Testis (tissue), 2 donors: ENCODE measurements at regions not wholly inside any gene's neighbourhood (a gene's known extent, or its start where the extent isn't known, plus 50 kb on each side); places are given as distances from the start of the nearest gene placed in this dataset.

Source experiments
- POLR2A ChIP-seq: fragments of 450-650 bp; IDR thresholded peaks from one replicate; pipeline ENCODE4 v1.6.1; 2017; ENCODE audit warnings: antibody characterized with exemption, mild to moderate bottlenecking, moderate library complexity
- TF ChIP-seq, protein P1 (sequence below), 3 experiments: fragments of 450-650 bp in 2 of 3; fragments of 200-600 bp in 1 of 3; sonication (generic) in 1 of 3; IDR thresholded peaks; one replicate each; pipeline ENCODE4 v1.5.1; 2016 to 2019; ENCODE audit warnings: antibody characterized with exemption in 3 of 3, mild to moderate bottlenecking in 2 of 3, moderate library complexity in 1 of 3

DNA sequence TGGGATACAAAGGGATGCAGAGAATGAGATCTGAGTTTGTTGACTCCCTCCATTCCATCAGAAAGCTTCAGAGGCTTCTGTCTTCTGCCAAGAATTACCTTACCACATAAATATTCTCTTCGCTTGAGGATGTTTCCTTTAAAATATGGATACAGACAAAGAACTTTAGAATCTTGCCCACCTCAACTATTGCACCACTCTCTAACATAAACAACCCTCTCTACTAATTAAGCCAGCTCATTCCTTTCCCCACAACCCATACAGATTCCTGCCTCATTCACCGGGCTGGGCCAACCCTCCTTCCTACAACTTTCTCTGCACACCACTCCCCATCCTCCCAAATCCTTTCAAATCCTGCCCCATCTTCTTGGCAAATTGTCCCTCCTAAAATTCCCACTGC, 315.8 kb downstream of the RAB28 start:
- no peak for TF ChIP-seq POLR2A
- TF ChIP-seq, protein P1, sequence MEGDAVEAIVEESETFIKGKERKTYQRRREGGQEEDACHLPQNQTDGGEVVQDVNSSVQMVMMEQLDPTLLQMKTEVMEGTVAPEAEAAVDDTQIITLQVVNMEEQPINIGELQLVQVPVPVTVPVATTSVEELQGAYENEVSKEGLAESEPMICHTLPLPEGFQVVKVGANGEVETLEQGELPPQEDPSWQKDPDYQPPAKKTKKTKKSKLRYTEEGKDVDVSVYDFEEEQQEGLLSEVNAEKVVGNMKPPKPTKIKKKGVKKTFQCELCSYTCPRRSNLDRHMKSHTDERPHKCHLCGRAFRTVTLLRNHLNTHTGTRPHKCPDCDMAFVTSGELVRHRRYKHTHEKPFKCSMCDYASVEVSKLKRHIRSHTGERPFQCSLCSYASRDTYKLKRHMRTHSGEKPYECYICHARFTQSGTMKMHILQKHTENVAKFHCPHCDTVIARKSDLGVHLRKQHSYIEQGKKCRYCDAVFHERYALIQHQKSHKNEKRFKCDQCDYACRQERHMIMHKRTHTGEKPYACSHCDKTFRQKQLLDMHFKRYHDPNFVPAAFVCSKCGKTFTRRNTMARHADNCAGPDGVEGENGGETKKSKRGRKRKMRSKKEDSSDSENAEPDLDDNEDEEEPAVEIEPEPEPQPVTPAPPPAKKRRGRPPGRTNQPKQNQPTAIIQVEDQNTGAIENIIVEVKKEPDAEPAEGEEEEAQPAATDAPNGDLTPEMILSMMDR (IDR thresholded peaks at IDR 0.05) = no peak
